NT2/D1 (cell line): ENCODE measurements at regions not wholly inside any gene's neighbourhood (a gene's known extent, or its start where the extent isn't known, plus 50 kb on each side); places are given as distances from the start of the nearest gene placed in this dataset.

ENCODE experiments used
- YY1 ChIP-seq: IDR thresholded peaks from 2 replicates; pipeline ENCODE4 v1.6.1; 2011; ENCODE audit not compliant: insufficient read length, insufficient read depth
- ZNF274 ChIP-seq: IDR thresholded peaks from 2 replicates; pipeline ENCODE4 v1.6.1; 2011; ENCODE audit warnings: mild to moderate bottlenecking, low read depth, low read length

DNA sequence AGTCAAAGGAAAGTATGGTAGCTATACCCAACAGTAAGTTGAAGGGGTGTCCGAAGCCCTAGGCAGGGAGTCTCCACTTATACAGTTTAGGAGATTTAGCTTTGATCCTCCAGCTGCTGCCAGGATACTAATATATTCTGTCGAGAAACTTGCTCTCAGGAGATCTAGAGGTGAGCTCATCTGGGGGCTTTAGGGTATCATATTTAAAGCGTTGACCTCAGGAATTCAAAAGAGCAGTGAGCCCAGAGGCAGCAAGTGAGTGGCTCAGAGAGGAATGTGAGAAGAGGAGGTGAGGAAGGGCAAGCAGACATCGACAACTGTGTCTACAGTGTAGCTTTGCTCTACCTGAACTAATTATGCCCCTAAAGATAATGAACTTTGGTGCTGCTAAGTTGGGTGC is 245.1 kb upstream of the LRTM1 start:
- no peak for TF ChIP-seq ZNF274
- TF ChIP-seq YY1 = no peak
